H9 (cell line): ENCODE measurements at regions not wholly inside any gene's neighbourhood (a gene's known extent, or its start where the extent isn't known, plus 50 kb on each side); places are given as distances from the start of the nearest gene placed in this dataset.

Source experiments
- DNase-seq: peaks from one replicate; pipeline ENCODE4 v3.0.0-alpha.2; 2017
- H2AFZ ChIP-seq: one replicate; pipeline ENCODE4 v1.6.1; 2013; ENCODE audit warnings: mild to moderate bottlenecking, low read length, control low read depth, moderate library complexity
- H2AK5ac ChIP-seq: 2 replicates; pipeline ENCODE4 v1.6.1; 2013; ENCODE audit warnings: low read length, control low read depth, mixed read lengths; ENCODE audit not compliant: insufficient read length
- H2BK120ac ChIP-seq: one replicate; pipeline ENCODE4 v1.6.1; 2013; ENCODE audit warnings: low read depth, mild to moderate bottlenecking, low read length, control low read depth, inconsistent platforms; ENCODE audit not compliant: poor library complexity, severe bottlenecking
- H2BK12ac ChIP-seq: 2 replicates; pipeline ENCODE4 v1.6.1; 2013; ENCODE audit warnings: low read length, control low read depth, mixed read lengths, low read depth; ENCODE audit not compliant: insufficient read length
- H2BK15ac ChIP-seq: 2 replicates; pipeline ENCODE4 v1.6.1; 2013; ENCODE audit warnings: low read depth, low read length, control low read depth
- H2BK20ac ChIP-seq: one replicate; pipeline ENCODE4 v1.6.1; 2013; ENCODE audit warnings: low read depth, mild to moderate bottlenecking, low read length, control low read depth, inconsistent platforms; ENCODE audit not compliant: poor library complexity, severe bottlenecking
- H2BK5ac ChIP-seq: 2 replicates; pipeline ENCODE4 v1.6.1; 2013; ENCODE audit warnings: low read length, control low read depth, mixed read lengths; ENCODE audit not compliant: insufficient read length
- H3K14ac ChIP-seq: 2 replicates; pipeline ENCODE4 v1.6.1; 2013; ENCODE audit warnings: low read length, control low read depth; ENCODE audit not compliant: insufficient read depth
- H3K18ac ChIP-seq: 2 replicates; pipeline ENCODE4 v1.6.1; 2013; ENCODE audit warnings: low read depth, mild to moderate bottlenecking, mixed read lengths, low read length, control low read depth; ENCODE audit not compliant: insufficient read length
- H3K23ac ChIP-seq: 2 replicates; pipeline ENCODE4 v1.6.1; 2013; ENCODE audit warnings: low read length, control low read depth, mixed read lengths, low read depth; ENCODE audit not compliant: insufficient read length
- H3K23me2 ChIP-seq: 2 replicates; pipeline ENCODE4 v1.6.1; 2013; ENCODE audit warnings: low read depth, mild to moderate bottlenecking, mixed read lengths, low read length, control low read depth; ENCODE audit not compliant: insufficient read length, poor library complexity, severe bottlenecking
- H3K27ac ChIP-seq: 2 replicates; pipeline ENCODE4 v1.5.1; 2013; ENCODE audit warnings: low read length, control low read depth, mixed read lengths, low read depth; ENCODE audit not compliant: insufficient read length
- H3K27me3 ChIP-seq: 2 replicates; pipeline ENCODE4 v1.6.1; 2013; ENCODE audit warnings: low read length, control low read depth, inconsistent platforms; ENCODE audit not compliant: insufficient read depth
- H3K4ac ChIP-seq: 2 replicates; pipeline ENCODE4 v1.6.1; 2013; ENCODE audit warnings: low read depth, mild to moderate bottlenecking, control low read depth, inconsistent platforms, low read length, moderate library complexity
- H3K4me1 ChIP-seq: 2 replicates; pipeline ENCODE4 v1.6.1; 2013; ENCODE audit warnings: low read length, control low read depth, inconsistent platforms; ENCODE audit not compliant: insufficient read depth
- H3K4me2 ChIP-seq: 2 replicates; pipeline ENCODE4 v1.6.1; 2013; ENCODE audit warnings: low read length, control low read depth, mixed read lengths; ENCODE audit not compliant: insufficient read length, insufficient read depth
- H3K56ac ChIP-seq: 2 replicates; pipeline ENCODE4 v1.6.1; 2013; ENCODE audit warnings: low read depth, mild to moderate bottlenecking, mixed read lengths, low read length, control low read depth; ENCODE audit not compliant: insufficient read length
- H3K79me1 ChIP-seq: 2 replicates; pipeline ENCODE4 v1.6.1; 2013; ENCODE audit warnings: low read depth, mild to moderate bottlenecking, moderate library complexity, low read length, control low read depth, inconsistent platforms; ENCODE audit not compliant: insufficient read depth, poor library complexity, severe bottlenecking
- H3K79me2 ChIP-seq: 2 replicates; pipeline ENCODE4 v1.6.1; 2013; ENCODE audit warnings: low read length, control low read depth, inconsistent platforms; ENCODE audit not compliant: insufficient read depth
- H3K9ac ChIP-seq: 2 replicates; pipeline ENCODE4 v1.6.1; 2013; ENCODE audit warnings: low read length, control low read depth, mixed read lengths; ENCODE audit not compliant: insufficient read length; ENCODE audit errors: extremely low read depth
- H3K9me3 ChIP-seq: one replicate; pipeline ENCODE4 v1.6.1; 2013; ENCODE audit warnings: low read depth, low read length, inconsistent platforms; ENCODE audit not compliant: control insufficient read depth
- H3T11ph ChIP-seq: one replicate; pipeline ENCODE4 v1.6.1; 2013; ENCODE audit warnings: mild to moderate bottlenecking, low read length, control low read depth, inconsistent platforms
- H4K20me1 ChIP-seq: one replicate; pipeline ENCODE4 v1.6.1; 2013; ENCODE audit not compliant: control insufficient read depth, insufficient read length, insufficient read depth
- H4K5ac ChIP-seq: 2 replicates; pipeline ENCODE4 v1.6.1; 2013; ENCODE audit warnings: low read depth, mild to moderate bottlenecking, mixed read lengths, low read length, control low read depth; ENCODE audit not compliant: insufficient read length
- H4K8ac ChIP-seq: replicated peaks from 2 replicates; pipeline ENCODE4 v1.6.1; 2013; ENCODE audit warnings: low read length, control low read depth, mixed read lengths, low read depth; ENCODE audit not compliant: insufficient read length
- H4K91ac ChIP-seq: 2 replicates; pipeline ENCODE4 v1.6.1; 2013; ENCODE audit warnings: low read depth, mild to moderate bottlenecking, moderate library complexity, mixed read lengths, low read length, control low read depth; ENCODE audit not compliant: insufficient read length
- H3K27ac Mint-ChIP-seq, 3 experiments: 2 replicates in 2 of 3; 3 replicates in 1 of 3; pipeline ENCODE4 v1.8.0; 2020 to 2021; ENCODE audit warnings: mixed read lengths in 3 of 3, mild to moderate bottlenecking in 1 of 3, moderate library complexity in 1 of 3
- H3K27me3 Mint-ChIP-seq: 2 replicates; pipeline ENCODE4 v1.8.0; 2021; ENCODE audit warnings: low read depth, mild to moderate bottlenecking, moderate library complexity, mixed read lengths
- H3K36me3 Mint-ChIP-seq, 3 experiments: 2 replicates in 2 of 3; 3 replicates in 1 of 3; pipeline ENCODE4 v1.8.0; 2020 to 2021; ENCODE audit warnings: low read depth in 3 of 3, mixed read lengths in 3 of 3; ENCODE audit not compliant: insufficient read depth in 1 of 3
- H3K4me1 Mint-ChIP-seq, 2 experiments: 2 replicates each; pipeline ENCODE4 v1.8.0; 2020; ENCODE audit warnings: mixed read lengths in 2 of 2
- H3K4me3 Mint-ChIP-seq, 2 experiments: 2 replicates in 1 of 2; 3 replicates in 1 of 2; pipeline ENCODE4 v1.8.0; 2020 to 2021; ENCODE audit warnings: mild to moderate bottlenecking in 2 of 2, mixed read lengths in 2 of 2, moderate library complexity in 1 of 2
- H3K9me3 Mint-ChIP-seq, 2 experiments: 2 replicates in 1 of 2; 3 replicates in 1 of 2; pipeline ENCODE4 v1.8.0; 2020; ENCODE audit warnings: mild to moderate bottlenecking in 2 of 2, mixed read lengths in 2 of 2, moderate library complexity in 1 of 2
- CTCF ChIP-seq: fragments of 200-600 bp; sonication (generic); conservative IDR thresholded peaks from 3 replicates; pipeline ENCODE4 v1.8.0; 2021; ENCODE audit warnings: antibody characterized with exemption, mild to moderate bottlenecking
- WGBS: extraction: QIAGEN DNeasy Blood & Tissue Kit; methylation state at CpG from one replicate; pipeline ENCODE4 v1.1.7; 2013; ENCODE audit warnings: missing lambda C conversion rate, low lambda C conversion rate, mixed read lengths; ENCODE audit not compliant: insufficient read length; ENCODE audit errors: extremely low coverage; 5-methylcytosine and 5-hydroxymethylcytosine counted together

- Histone ChIP-seq H3K79me2 (no peaks in the 10 kb centered on the region), H2AK5ac (no peak overlapping the region), H3K9ac (no peak overlapping the region), H3K9me3 (no peaks in the 10 kb centered on the region), H3K23me2 (no peaks in the 10 kb centered on the region), H3K23ac (no peak overlapping the region), H2BK15ac (no peak overlapping the region), H2BK20ac (no peak overlapping the region), H3K79me1 (no peaks in the 10 kb centered on the region), H3K14ac (no peak overlapping the region), H3K27me3 (no peaks in the 10 kb centered on the region), H4K8ac (no peak overlapping the region), H4K91ac (no peak overlapping the region), H3T11ph (no peak overlapping the region), H4K20me1 (no peaks in the 10 kb centered on the region), H3K4me1 (no peaks in the 10 kb centered on the region), H2BK12ac (no peak overlapping the region), H3K18ac (no peak overlapping the region), H2BK120ac (no peak overlapping the region), H2BK5ac (no peak overlapping the region), H4K5ac (no peak overlapping the region), H3K4me2 (no peak overlapping the region), H2AFZ (no peak overlapping the region), H3K4ac (no peak overlapping the region), H3K56ac (no peak overlapping the region), H3K27ac (no peak overlapping the region)
- DNase-seq = no peak
- Mint-ChIP-seq H3K36me3 (peaks cover 9 to 57% (median 11%) of the 10 kb centered on the region in 3 experiments; a peak in 6 of 7 replicates), H3K27me3 (no peaks in the 10 kb centered on the region; the same call in 1 of the 2 replicates), H3K4me1 (peaks cover 6 to 7% of the 10 kb centered on the region in 2 experiments), H3K9me3 (peaks cover 0 to 7% of the 10 kb centered on the region in 2 experiments; a peak in 3 of 5 replicates), H3K27ac (no peak overlapping the region), H3K4me3 (no peak overlapping the region)
- WGBS = no CpG with 5 or more reads among the region's 3 CpGs
- TF ChIP-seq CTCF = peak; percentile 52
Measured at GRCh38 chr1:82795508-82796149, 994.9 kb downstream of the ADGRL2 start.
